ENCODE measurements at regions not wholly inside any gene's neighbourhood (a gene's known extent, or its start where the extent isn't known, plus 50 kb on each side); places are given as distances from the start of the nearest gene placed in this dataset.

DNA sequence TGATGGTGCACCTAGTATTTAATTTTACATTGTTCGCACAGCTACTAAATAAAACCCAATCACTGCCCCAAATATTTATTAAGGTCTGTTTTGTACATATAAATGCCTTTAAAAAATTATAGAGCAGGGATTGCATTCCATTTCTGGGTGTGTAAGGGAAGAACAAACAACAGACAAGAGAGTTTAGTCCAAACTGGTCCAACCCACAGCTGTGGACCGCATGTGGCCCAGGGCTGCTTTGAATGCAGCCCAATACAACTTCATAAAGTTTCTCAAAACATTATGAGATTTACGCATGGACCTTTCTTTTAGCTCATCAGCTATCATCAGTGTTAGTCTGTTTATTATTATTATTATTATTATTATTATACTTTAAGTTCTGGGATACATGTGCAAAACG, 114.8 kb upstream of the LRATD1 start:
- no peak for DNase-seq (ENCODE audit: low read depth in 2 of 2)

DNA sequence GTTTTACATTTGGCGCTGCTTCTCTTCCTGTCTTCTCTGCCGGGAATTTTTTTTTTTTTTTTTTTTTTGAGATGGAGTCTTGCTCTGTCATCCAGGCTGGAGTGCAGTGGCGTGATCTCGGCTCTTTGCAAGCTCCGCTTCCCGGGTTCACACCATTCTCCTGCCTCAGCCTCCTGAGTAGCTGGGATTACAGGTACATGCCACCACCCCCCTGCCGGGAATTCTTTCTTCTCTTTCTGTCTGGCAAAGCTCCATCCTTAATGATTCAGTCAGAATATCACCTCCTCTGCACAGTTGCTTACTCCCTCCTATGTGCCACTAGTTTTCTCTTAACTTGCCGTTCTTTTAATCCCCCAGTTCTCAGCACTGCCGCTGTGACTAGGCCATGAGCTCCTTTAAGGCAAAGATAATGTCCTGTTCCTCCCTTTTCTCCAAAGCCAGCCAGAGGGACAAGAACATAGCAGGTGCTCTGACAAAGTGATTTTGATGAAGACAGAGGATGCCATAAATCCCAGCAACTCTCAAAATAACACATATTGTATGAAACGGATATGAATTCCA, 112.1 kb upstream of the LRATD1 start:
- no peak for DNase-seq (ENCODE audit: low read depth in 2 of 2)

- DNase-seq (ENCODE audit: low read depth in 2 of 2), result no peak
Observed at GRCh38 chr2:14524041-14524802, 108.3 kb upstream of the LRATD1 start.

DNA sequence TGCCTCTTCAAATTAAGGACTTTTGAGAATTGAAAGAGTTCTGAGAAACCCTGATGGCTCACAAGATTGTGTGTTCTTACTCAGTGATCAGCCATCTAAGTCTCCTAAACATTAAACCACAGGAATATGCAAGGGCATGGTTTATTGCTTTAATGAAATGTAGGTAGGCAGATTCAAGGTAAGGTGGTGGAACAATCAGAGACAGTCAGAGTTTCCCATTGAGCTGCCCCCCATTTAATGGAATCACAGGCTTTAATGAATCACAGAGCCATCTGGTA, 107.8 kb upstream of the LRATD1 start:
- no peak for DNase-seq (ENCODE audit: low read depth in 2 of 2)

DNA sequence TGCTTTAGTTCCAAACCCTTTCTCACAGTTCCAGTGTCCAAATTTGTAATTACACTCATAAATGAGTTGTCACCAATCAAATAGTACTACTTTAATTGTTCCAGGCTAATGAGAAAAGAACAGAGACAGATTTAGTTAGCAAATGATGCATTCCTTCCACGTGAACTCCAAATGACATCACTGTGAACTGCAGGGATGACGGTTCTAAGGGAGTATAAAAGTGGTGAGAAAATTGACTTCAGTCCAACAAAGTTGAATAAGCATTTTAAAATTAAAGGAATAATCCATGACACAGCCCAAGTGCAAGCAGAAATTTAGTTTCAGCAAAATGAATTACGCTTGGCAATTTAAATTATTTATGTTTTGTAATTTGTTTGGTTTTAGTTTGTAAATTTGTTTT, 102.0 kb upstream of the LRATD1 start:
- no peak for DNase-seq (ENCODE audit: low read depth in 2 of 2)

DNA sequence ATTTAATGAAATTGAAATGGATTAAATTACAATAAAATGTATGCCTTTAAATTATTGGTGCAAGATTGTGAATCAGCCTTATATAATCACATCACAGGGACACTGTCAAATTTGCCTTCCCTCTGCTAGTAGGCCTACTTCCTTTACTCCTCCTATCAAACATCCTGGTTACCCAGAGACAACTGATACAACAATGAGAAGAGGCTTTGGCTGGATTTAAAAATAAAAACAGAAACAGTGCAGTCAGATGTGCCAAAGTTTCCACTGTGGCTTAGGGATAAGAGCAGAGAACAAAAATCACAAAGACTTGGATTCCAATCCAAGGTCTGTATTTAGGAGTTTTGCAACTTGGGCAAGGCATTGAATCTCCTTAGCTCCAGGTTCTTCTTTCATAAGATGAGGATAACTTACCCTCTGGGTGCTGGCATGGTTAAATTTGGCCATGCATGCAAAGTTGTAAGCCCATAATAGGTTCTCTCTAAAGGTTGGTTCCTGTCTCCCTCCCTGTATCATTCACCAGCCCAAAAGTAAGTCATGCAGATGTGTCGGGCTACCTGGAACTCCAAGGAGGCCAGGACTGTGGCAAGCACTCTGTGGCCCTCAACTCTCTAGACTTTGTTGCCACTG, 99.3 kb upstream of the LRATD1 start:
- DNase-seq (ENCODE audit: low read depth in 2 of 2), result no peak

DNA sequence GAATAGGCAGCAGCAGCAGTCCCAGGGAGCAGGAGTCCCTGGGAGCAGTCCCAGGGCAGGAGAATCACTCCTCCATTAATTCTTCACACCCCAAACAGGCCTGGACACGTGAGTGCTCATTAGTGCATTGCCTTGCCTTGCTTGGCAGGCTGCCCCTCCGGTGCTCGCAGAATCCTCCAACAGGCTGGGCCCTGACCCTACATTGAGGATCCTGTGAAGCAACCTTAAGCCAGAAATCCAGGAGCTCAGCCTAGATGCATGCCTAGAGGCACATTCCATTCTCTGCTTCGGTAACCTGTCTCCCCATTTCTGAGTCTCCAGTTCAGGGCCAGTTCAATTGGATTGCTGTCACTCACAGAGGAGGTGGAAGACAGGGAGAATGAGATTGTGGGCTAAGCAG, 97.4 kb upstream of the LRATD1 start:
- no peak for DNase-seq (ENCODE audit: low read depth in 2 of 2)

DNA sequence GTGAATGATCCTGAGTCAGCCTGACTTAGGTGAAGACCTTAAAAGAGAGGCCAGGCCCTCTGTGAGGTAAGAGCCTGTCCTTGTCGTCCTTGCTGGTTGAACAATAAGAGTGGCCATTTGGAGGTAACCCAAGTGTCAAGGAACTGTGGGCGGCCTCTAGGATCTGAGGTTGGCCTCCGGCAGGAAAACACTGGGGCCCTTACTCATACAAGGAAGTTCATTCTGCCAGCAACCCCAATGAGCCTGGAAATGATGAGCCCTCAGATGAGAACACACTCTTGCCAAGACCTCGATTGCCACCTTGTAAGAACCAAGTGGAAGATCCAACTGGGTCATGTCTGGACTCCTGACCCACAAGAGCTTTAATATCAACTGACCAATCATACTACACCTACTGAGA, 95.5 kb upstream of the LRATD1 start:
- no peak for DNase-seq (ENCODE audit: low read depth in 2 of 2)

DNA sequence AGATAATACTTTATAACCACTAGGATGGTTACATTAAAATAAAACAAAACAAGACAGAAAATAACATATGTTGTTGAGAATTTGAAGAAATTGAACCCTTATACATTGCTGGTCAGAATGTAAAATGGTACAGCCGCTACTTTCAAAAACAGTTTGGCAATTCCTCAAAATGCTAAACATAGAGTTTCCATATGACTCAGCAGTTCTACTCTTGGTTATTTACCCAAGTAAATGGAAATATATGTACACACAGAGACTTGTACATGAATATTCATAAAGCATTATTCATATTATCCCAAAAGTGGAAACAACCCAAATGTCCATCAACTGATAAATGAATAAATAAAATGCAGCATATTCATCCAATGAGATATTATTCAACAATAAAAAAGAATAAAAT, 92.5 kb upstream of the LRATD1 start:
- no peak for DNase-seq (ENCODE audit: low read depth in 2 of 2)

DNA sequence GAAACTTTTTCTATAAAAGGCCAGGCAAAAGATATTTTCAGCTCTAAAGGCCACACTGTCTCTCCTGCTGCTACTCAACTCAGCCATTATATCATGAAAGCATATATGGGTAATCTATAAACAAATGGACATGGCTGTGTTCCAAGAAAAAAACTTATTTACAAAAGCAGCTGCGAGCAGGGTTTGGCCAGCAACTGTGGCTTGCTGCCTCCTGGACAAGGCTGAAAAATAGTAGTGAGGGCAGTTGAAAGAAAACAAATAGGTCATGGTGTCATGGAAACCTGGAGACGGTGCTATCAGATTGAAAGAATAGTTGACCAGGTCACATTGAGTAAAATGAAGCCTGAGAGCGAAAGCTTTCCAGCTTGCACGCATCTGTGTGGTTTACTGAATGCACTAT, 89.2 kb upstream of the LRATD1 start:
- DNase-seq (ENCODE audit: low read depth in 2 of 2), result no peak

GRCh38 chr2:14544247-14544646, 88.3 kb upstream of the LRATD1 start:
- no peak for DNase-seq (ENCODE audit: low read depth in 2 of 2)

GRCh38 chr2:14547830-14548229, 84.7 kb upstream of the LRATD1 start:
- no peak for DNase-seq (ENCODE audit: low read depth in 2 of 2)

DNA sequence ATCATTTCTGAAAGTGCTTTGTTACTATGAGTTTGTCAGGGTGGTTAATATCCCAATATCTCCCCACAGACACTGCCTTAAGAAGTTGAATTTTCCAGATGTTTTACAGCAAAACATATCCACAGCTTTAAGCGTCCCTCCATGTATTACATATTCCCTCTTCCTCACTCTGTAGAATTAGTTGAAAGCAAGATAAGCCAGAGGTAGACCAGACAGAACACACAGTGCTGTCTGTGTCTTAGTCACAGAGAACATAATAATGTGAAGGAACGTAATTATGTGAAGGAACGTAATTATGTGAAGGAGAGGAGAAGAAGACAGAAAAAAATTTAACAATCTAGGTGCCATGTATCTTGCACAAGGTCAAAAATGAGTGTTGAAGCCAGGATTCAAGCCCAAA, 81.9 kb upstream of the LRATD1 start:
- no peak for DNase-seq (ENCODE audit: low read depth in 2 of 2)

GRCh38 chr2:14551069-14551468, 81.4 kb upstream of the LRATD1 start:
- no peak for DNase-seq (ENCODE audit: low read depth in 2 of 2)

DNA sequence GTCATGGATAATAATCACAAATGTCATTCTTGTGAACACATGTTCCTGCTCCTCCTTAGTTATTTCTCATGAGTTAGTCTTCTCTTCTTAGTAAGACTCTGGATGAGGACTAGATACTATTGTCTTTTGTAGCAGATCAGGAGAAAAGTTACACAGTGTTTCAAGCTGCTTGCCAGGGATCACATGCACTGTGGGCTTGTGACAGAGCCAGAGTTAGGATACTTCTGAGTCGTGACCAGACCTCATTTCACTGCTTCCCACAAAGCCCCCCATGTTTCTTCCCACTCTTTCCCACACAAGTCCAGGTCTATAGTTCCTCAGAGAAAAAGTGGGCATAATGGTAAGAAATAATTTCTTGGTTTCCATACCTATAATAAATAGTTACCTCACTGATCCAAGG, 80.2 kb upstream of the LRATD1 start:
- no peak for DNase-seq (ENCODE audit: low read depth in 2 of 2)

DNA sequence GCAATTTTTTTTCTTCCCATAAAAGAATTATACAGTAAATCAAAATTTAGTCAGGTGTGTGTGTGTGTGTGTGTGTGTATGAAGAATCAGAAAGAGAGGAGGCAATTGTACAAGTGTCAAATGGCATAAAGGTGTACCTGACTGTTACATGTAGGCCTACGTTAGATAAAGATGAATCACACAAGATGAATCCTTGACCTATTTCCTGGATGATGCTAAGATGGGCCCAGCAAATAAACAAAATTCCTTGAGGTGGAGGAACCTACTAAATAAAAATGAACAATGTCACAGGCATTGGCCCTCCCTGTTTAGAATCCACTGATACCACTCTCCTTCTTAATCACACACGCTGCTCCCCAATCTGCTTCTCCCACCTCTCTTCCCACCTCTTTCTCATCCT, 79.7 kb upstream of the LRATD1 start:
- no peak for DNase-seq (ENCODE audit: low read depth in 2 of 2)

DNA sequence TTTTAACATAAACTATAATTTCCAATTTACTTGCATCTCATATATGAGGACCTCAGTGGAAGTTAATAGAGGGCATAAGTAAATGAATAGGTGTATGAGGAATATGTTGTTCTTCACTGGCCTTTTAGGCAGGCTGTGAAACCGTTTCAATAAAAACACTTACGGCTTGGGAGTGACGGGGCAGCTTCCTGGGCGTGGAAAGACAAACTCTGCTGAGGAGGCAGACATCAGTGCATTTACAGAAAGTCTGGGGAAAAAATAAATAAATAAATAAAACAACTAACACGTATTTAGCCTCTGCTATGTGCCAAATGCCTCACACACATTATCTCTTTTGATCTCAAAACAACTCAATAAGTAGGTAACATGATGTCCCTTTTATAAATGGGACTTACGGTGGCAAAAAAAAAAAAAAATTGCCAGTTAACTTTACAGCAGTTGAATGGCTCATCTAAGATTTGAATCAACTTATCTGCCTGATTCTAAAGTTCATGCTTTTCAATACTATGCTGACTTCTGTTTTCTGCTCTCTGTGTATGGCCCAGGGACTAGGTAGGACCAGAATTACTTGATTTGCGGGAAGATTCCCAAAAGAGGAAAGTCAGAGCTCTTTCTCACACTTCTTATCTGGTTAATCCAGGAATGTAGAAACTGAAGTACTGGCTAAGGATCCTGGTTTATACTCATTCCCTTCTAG, 77.5 kb upstream of the LRATD1 start:
- DNase-seq (ENCODE audit: low read depth in 2 of 2), result no peak

GRCh38 chr2:14557111-14557510, 75.4 kb upstream of the LRATD1 start:
- DNase-seq (ENCODE audit: low read depth in 2 of 2), result no peak

- no peak for DNase-seq (ENCODE audit: low read depth in 2 of 2)
Observed at GRCh38 chr2:14557916-14558315, 74.6 kb upstream of the LRATD1 start.

DNA sequence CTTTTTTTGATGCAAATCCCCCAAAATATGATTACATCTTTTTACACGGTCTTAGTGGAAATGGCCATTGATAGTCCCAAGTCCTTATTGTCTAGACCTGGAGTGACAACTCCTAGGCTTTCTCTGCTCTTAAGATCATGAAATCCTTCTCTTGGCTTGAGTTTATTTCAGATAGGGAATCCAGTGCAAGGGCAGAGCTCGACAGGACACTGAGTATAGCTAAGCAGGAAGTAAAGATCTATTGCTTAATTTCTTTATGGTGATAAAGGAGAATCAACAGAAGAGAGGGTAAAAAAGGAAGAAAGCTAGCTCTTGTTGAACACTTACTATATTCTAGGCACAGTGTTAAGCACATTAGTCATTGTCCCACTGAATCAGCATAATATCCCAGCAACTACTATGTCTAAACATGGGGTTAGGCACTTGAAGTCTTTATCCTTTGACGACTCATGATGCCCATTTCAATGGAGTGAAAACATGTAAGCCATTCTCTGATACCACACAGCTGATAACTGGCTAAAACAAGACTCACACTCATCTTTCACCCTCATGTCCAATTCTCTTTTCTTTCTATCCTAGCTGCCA, 74.1 kb upstream of the LRATD1 start:
- no peak for DNase-seq (ENCODE audit: low read depth in 2 of 2)

DNA sequence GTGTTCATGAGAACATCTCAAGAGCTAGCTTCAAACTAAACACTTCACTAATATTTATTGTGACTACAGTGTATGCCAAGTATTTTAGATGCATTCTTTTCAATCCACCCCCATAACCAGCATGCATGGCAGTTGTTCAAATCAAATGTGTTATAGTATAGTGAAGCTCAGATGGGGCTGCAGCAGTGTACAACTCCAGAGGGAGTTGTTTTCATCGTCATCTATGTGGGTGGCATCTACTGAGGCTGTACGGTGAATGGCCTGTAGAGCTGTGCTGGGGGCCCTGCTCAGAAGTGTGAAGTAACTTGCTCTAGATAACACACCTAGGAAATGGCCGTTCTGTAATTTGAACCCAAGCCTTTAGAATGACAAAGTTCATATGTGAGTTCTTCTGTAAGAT, 71.8 kb upstream of the LRATD1 start:
- DNase-seq (ENCODE audit: low read depth in 2 of 2), result no peak

DNA sequence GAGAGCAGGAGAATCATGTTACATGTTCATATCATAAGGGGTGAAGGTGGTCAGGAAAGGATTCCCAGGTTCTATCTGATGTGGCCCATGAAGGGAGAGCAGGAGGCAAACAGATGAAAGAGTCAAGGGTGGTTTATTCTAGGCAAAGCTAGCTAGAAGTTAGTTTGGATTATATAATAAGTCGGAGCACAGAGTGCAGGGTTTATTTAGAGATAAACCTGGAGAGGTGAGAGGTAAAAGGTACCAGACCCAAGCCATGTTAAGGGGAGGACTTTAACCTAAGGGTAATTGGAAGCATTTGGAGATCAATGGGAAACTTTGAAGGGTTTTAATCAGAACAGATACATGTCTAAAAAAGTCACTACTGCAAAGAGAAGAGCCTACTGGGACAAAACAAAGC, 69.2 kb upstream of the LRATD1 start:
- DNase-seq (ENCODE audit: low read depth in 2 of 2), result no peak

DNA sequence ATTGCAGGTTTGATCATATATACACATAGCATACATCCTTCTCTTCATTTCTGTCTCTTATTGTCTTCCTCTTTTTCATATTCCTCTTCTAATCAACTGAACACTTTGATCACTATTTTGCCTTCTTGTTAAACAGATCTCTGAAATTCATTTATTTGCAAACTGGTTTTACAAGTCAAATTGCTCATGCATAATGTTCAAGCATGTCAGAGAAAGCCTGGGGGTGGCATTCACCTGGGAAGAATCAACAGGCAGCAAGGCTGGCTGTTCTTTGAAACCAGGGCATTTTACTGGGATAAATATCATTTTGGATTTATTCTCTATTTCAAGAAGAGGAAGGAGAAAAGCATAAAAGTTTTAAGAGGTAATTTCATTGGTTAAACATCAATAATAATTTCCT, 66.9 kb upstream of the LRATD1 start:
- DNase-seq (ENCODE audit: low read depth in 2 of 2), result no peak
